Mesendoderm (in vitro differentiated cells): ENCODE measurements at regions not wholly inside any gene's neighbourhood (a gene's known extent, or its start where the extent isn't known, plus 50 kb on each side); places are given as distances from the start of the nearest gene placed in this dataset.
A peak's percentile ranks its signal among the peaks of the same experiment; 100 is the strongest.

Source experiments
- DNase-seq: peaks from one replicate; pipeline ENCODE4 v3.0.0; 2013
- H2AK5ac ChIP-seq: 2 replicates; pipeline ENCODE4 v1.6.1; 2013; ENCODE audit warnings: low read length, inconsistent platforms
- H2BK120ac ChIP-seq: 2 replicates; pipeline ENCODE4 v1.6.1; 2013; ENCODE audit warnings: low read depth, mild to moderate bottlenecking, low read length, moderate library complexity, mixed read lengths
- H2BK15ac ChIP-seq: replicated peaks from 2 replicates; pipeline ENCODE4 v1.6.1; 2013; ENCODE audit warnings: low read depth, mild to moderate bottlenecking, moderate library complexity
- H2BK5ac ChIP-seq: 2 replicates; pipeline ENCODE4 v1.6.1; 2013; ENCODE audit warnings: low read length, inconsistent platforms
- H3K18ac ChIP-seq: 2 replicates; pipeline ENCODE4 v1.6.1; 2013; ENCODE audit warnings: mild to moderate bottlenecking, low read length, mixed read lengths
- H3K23ac ChIP-seq: one replicate; pipeline ENCODE4 v1.6.1; 2013; ENCODE audit warnings: low read length
- H3K27ac ChIP-seq: 2 replicates; pipeline ENCODE4 v1.5.1; 2013; ENCODE audit warnings: low read depth, mild to moderate bottlenecking, inconsistent platforms, low read length, moderate library complexity
- H3K27me3 ChIP-seq: 2 replicates; pipeline ENCODE4 v1.6.1; 2013; ENCODE audit warnings: low read length, control low read depth, mild to moderate bottlenecking, inconsistent platforms; ENCODE audit not compliant: insufficient read depth, poor library complexity
- H3K36me3 ChIP-seq: 2 replicates; pipeline ENCODE4 v1.6.1; 2013; ENCODE audit warnings: low read length, inconsistent platforms; ENCODE audit not compliant: control insufficient read depth, insufficient read depth
- H3K4ac ChIP-seq: one replicate; pipeline ENCODE4 v1.6.1; 2013; ENCODE audit warnings: low read depth, mild to moderate bottlenecking, low read length, moderate library complexity
- H3K4me1 ChIP-seq: 2 replicates; pipeline ENCODE4 v1.6.1; 2013; ENCODE audit warnings: low read depth, low read length, inconsistent platforms; ENCODE audit not compliant: control insufficient read depth
- H3K4me2 ChIP-seq: 2 replicates; pipeline ENCODE4 v1.6.1; 2013; ENCODE audit warnings: low read length
- H3K4me3 ChIP-seq: 2 replicates; pipeline ENCODE4 v1.5.1; 2013; ENCODE audit warnings: mild to moderate bottlenecking, low read length
- H3K56ac ChIP-seq: one replicate; pipeline ENCODE4 v1.6.1; 2013; ENCODE audit warnings: low read length
- H3K79me1 ChIP-seq: 2 replicates; pipeline ENCODE4 v1.6.1; 2013; ENCODE audit warnings: low read length, inconsistent platforms
- H3K79me2 ChIP-seq: 2 replicates; pipeline ENCODE4 v1.6.1; 2013; ENCODE audit warnings: mild to moderate bottlenecking, low read length; ENCODE audit not compliant: control insufficient read depth, insufficient read depth
- H3K9ac ChIP-seq: 2 replicates; pipeline ENCODE4 v1.6.1; 2013; ENCODE audit warnings: low read length, inconsistent platforms
- H4K5ac ChIP-seq: one replicate; pipeline ENCODE4 v1.6.1; 2013; ENCODE audit warnings: low read length
- H4K8ac ChIP-seq: one replicate; pipeline ENCODE4 v1.6.1; 2013; ENCODE audit warnings: low read depth, mild to moderate bottlenecking, control low read depth, low read length, moderate library complexity
- WGBS: extraction: QIAGEN DNeasy Blood & Tissue Kit; methylation state at CpG from one replicate; pipeline ENCODE4 v1.1.7; 2013; ENCODE audit warnings: low lambda C conversion rate, missing lambda C conversion rate; ENCODE audit not compliant: insufficient coverage; ENCODE audit errors: extremely low coverage; 5-methylcytosine and 5-hydroxymethylcytosine counted together

GRCh38 chr5:74934949-74935751, 69.0 kb upstream of the FAM169A start:
- peak overlapping the region; percentile 27 for H2BK5ac ChIP-seq
- no peak overlapping the region for H3K4ac ChIP-seq
- H3K4me1 ChIP-seq = peaks cover 11% of the 10 kb centered on the region
- no peak overlapping the region for H3K9ac ChIP-seq
- WGBS = no CpG with 5 or more reads among the region's 9 CpGs
- no peak overlapping the region for H3K18ac ChIP-seq
- H3K27ac ChIP-seq = peak overlapping the region; percentile 7
- H4K5ac ChIP-seq = no peak overlapping the region
- H3K56ac ChIP-seq = no peak overlapping the region
- H2AK5ac ChIP-seq = no peak overlapping the region
- H3K4me2 ChIP-seq = no peak overlapping the region
- DNase-seq = peak; percentile 78
- no peak overlapping the region for H3K4me3 ChIP-seq
- H3K79me2 ChIP-seq = no peaks in the 10 kb centered on the region
- H3K79me1 ChIP-seq = no peaks in the 10 kb centered on the region
- no peaks in the 10 kb centered on the region for H3K27me3 ChIP-seq
- peak overlapping the region; percentile 22 for H2BK15ac ChIP-seq
- no peak overlapping the region for H3K23ac ChIP-seq
- H2BK120ac ChIP-seq = no peak overlapping the region
- H4K8ac ChIP-seq = no peak overlapping the region
- no peaks in the 10 kb centered on the region for H3K36me3 ChIP-seq

- no peak for DNase-seq
- Histone ChIP-seq H2AK5ac (no peak overlapping the region), H3K18ac (no peak overlapping the region), H4K8ac (no peak overlapping the region), H3K36me3 (no peaks in the 10 kb centered on the region), H3K4ac (no peak overlapping the region), H3K27ac (no peak overlapping the region), H3K4me2 (no peak overlapping the region), H3K4me3 (no peak overlapping the region), H2BK15ac (no peak overlapping the region), H3K23ac (no peak overlapping the region), H4K5ac (no peak overlapping the region), H2BK5ac (no peak overlapping the region), H3K9ac (no peak overlapping the region), H3K79me2 (no peaks in the 10 kb centered on the region), H3K56ac (no peak overlapping the region), H2BK120ac (no peak overlapping the region), H3K4me1 (no peaks in the 10 kb centered on the region), H3K27me3 (no peaks in the 10 kb centered on the region), H3K79me1 (no peaks in the 10 kb centered on the region)
- no CpG with 5 or more reads among the region's 2 CpGs for WGBS
These were observed 61.1 kb upstream of the FAM169A start for GRCh38 chr5:74927336-74927735.

- Histone ChIP-seq H3K4ac (no peak overlapping the region), H3K27ac (no peak overlapping the region)
These were observed 53.3 kb upstream of the FAM169A start for GRCh38 chr5:74919487-74919886.

GRCh38 chr5:74919041-74919440, 52.9 kb upstream of the FAM169A start:
- no peaks in the 10 kb centered on the region for H3K27me3 ChIP-seq
- no peak overlapping the region for H3K23ac ChIP-seq

More at GRCh38 chr5:74919487-74919886, 53.3 kb upstream of the FAM169A start:
- no peak overlapping the region for H3K9ac ChIP-seq
- no peak overlapping the region for H3K18ac ChIP-seq
- no peak overlapping the region for H2AK5ac ChIP-seq
- H4K8ac ChIP-seq = no peak overlapping the region
- no peaks in the 10 kb centered on the region for H3K36me3 ChIP-seq
- no peaks in the 10 kb centered on the region for H3K79me1 ChIP-seq
- no peak overlapping the region for H2BK5ac ChIP-seq
- no peak overlapping the region for H3K4me2 ChIP-seq
- no peak overlapping the region for H2BK120ac ChIP-seq
- H3K4me1 ChIP-seq = no peaks in the 10 kb centered on the region
- no CpG with 5 or more reads among the region's 6 CpGs for WGBS
- no peaks in the 10 kb centered on the region for H3K27me3 ChIP-seq
- peak; percentile 72 for DNase-seq
- no peak overlapping the region for H2BK15ac ChIP-seq
- no peak overlapping the region for H3K56ac ChIP-seq
- no peak overlapping the region for H4K5ac ChIP-seq
- no peaks in the 10 kb centered on the region for H3K79me2 ChIP-seq
- no peak overlapping the region for H3K4me3 ChIP-seq
- H3K23ac ChIP-seq = no peak overlapping the region

GRCh38 chr5:74918232-74918669, 52.1 kb upstream of the FAM169A start:
- Histone ChIP-seq H3K4me1 (no peaks in the 10 kb centered on the region), H3K4ac (no peak overlapping the region), H3K79me2 (no peaks in the 10 kb centered on the region), H4K5ac (no peak overlapping the region), H4K8ac (no peak overlapping the region), H3K9ac (no peak overlapping the region), H3K56ac (no peak overlapping the region), H3K27ac (no peak overlapping the region), H3K23ac (no peak overlapping the region), H3K4me2 (no peak overlapping the region), H3K18ac (no peak overlapping the region), H3K36me3 (no peaks in the 10 kb centered on the region), H3K4me3 (no peak overlapping the region), H2BK5ac (no peak overlapping the region), H2BK15ac (no peak overlapping the region), H3K27me3 (no peaks in the 10 kb centered on the region), H2BK120ac (no peak overlapping the region), H3K79me1 (no peaks in the 10 kb centered on the region), H2AK5ac (no peak overlapping the region)
- no CpG with 5 or more reads among the region's 4 CpGs for WGBS
- no peak for DNase-seq

More at GRCh38 chr5:74919041-74919440, 52.9 kb upstream of the FAM169A start:
- DNase-seq = no peak
- no peak overlapping the region for H3K4me3 ChIP-seq
- no peak overlapping the region for H3K4ac ChIP-seq
- H2BK120ac ChIP-seq = no peak overlapping the region
- no peaks in the 10 kb centered on the region for H3K79me2 ChIP-seq
- no CpG with 5 or more reads among the region's 4 CpGs for WGBS
- no peaks in the 10 kb centered on the region for H3K4me1 ChIP-seq
- H2BK5ac ChIP-seq = no peak overlapping the region
- H3K18ac ChIP-seq = no peak overlapping the region
- no peak overlapping the region for H3K9ac ChIP-seq
- H3K79me1 ChIP-seq = no peaks in the 10 kb centered on the region
- H3K36me3 ChIP-seq = no peaks in the 10 kb centered on the region
- H4K8ac ChIP-seq = no peak overlapping the region
- H2AK5ac ChIP-seq = no peak overlapping the region
- no peak overlapping the region for H3K4me2 ChIP-seq
- no peak overlapping the region for H3K27ac ChIP-seq
- H3K56ac ChIP-seq = no peak overlapping the region
- no peak overlapping the region for H4K5ac ChIP-seq
- H2BK15ac ChIP-seq = no peak overlapping the region
